ENCODE measurements at regions not wholly inside any gene's neighbourhood (a gene's known extent, or its start where the extent isn't known, plus 50 kb on each side); places are given as distances from the start of the nearest gene placed in this dataset.

DNA sequence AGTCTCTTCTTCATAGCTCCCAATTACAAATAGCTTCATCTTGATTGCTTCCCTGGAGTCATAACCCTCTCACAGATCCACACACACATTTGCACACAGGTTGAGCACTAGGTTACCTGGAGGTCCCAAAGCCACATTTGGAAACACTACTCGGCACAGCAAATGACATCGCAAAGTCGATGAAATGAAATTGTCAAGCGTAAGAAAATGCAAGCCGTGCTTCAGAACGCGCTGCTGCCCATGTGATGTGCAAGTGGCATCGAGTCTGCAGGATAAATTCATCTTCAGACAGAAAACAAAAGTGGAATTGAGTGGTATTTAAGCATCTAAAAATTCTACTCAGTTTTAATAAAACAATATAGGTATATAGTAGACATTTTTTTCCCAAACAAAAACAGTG, 298.0 kb downstream of the TFAP2C start:
- no peak overlapping the region for H3K4me3 ChIP-seq (ENCODE audit: low read depth, low read length)
- TF ChIP-seq, protein P1, sequence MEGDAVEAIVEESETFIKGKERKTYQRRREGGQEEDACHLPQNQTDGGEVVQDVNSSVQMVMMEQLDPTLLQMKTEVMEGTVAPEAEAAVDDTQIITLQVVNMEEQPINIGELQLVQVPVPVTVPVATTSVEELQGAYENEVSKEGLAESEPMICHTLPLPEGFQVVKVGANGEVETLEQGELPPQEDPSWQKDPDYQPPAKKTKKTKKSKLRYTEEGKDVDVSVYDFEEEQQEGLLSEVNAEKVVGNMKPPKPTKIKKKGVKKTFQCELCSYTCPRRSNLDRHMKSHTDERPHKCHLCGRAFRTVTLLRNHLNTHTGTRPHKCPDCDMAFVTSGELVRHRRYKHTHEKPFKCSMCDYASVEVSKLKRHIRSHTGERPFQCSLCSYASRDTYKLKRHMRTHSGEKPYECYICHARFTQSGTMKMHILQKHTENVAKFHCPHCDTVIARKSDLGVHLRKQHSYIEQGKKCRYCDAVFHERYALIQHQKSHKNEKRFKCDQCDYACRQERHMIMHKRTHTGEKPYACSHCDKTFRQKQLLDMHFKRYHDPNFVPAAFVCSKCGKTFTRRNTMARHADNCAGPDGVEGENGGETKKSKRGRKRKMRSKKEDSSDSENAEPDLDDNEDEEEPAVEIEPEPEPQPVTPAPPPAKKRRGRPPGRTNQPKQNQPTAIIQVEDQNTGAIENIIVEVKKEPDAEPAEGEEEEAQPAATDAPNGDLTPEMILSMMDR (IDR thresholded peaks at IDR 0.05; ENCODE audit: low read depth, low read length) = no peak
- no peak for DNase-seq
- H3K27ac ChIP-seq = no peak overlapping the region
- peaks cover 95% of the 10 kb centered on the region for H3K27me3 ChIP-seq (ENCODE audit: insufficient read depth, low read depth, severe bottlenecking)
- no peaks in the 10 kb centered on the region for H3K36me3 ChIP-seq
- peaks cover 3% of the 10 kb centered on the region for H3K9me3 ChIP-seq (ENCODE audit: severe bottlenecking)

DNA sequence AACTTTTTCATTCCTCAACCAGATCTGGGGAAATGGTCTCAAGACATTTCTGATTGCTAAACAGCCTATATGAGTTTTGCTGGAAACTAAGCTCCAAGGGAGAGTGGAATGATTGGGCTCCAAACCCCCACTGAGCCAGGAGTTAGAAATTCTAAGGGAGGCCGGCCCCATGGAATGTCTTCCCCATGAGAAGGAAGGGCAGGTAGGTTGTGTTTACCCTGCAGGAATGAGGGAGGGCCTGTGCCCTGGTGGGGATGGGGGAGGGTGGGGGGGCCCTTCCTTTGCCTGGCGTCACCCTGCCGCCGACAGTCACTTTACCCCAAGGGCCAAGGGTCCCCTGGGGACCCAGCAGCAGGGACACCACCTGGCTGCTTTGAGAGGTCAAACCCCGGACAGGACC, 298.9 kb downstream of the TFAP2C start:
- TF ChIP-seq, protein P1 (IDR thresholded peaks at IDR 0.05; ENCODE audit: low read depth, low read length) = no peak
- no peak for DNase-seq
- peaks cover 90% of the 10 kb centered on the region for H3K27me3 ChIP-seq (ENCODE audit: insufficient read depth, low read depth, severe bottlenecking)
- H3K27ac ChIP-seq = no peak overlapping the region
- peaks cover 3% of the 10 kb centered on the region for H3K9me3 ChIP-seq (ENCODE audit: severe bottlenecking)
- H3K4me3 ChIP-seq (ENCODE audit: low read depth, low read length) = no peak overlapping the region
- no peaks in the 10 kb centered on the region for H3K36me3 ChIP-seq

DNA sequence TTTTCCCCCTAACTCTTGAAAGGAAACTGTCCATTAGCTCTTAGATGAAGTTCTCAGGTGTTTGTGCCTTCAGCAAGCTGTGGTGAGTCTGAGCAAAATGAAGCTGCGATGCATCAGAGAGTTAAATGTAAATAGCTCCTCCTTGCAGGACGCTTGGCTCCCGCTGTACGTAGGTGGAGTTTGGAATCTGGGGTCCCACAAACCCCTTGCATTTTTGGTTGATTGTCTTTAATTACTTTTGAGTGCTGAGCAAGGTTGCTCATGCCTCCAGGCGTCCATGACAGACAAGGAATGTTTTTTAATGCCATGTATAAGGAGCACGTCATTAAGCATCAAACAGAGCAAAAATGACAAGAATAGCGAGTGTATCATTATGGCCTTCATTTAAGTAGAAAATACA, 300.5 kb downstream of the TFAP2C start:
- DNase-seq = no peak
- no peak overlapping the region for H3K4me3 ChIP-seq (ENCODE audit: low read depth, low read length)
- no peaks in the 10 kb centered on the region for H3K9me3 ChIP-seq (ENCODE audit: severe bottlenecking)
- no peak overlapping the region for H3K27ac ChIP-seq
- TF ChIP-seq, protein P1 (IDR thresholded peaks at IDR 0.05; ENCODE audit: low read depth, low read length) = no peak
- no peaks in the 10 kb centered on the region for H3K36me3 ChIP-seq
- peaks cover 87% of the 10 kb centered on the region for H3K27me3 ChIP-seq (ENCODE audit: insufficient read depth, low read depth, severe bottlenecking)

DNA sequence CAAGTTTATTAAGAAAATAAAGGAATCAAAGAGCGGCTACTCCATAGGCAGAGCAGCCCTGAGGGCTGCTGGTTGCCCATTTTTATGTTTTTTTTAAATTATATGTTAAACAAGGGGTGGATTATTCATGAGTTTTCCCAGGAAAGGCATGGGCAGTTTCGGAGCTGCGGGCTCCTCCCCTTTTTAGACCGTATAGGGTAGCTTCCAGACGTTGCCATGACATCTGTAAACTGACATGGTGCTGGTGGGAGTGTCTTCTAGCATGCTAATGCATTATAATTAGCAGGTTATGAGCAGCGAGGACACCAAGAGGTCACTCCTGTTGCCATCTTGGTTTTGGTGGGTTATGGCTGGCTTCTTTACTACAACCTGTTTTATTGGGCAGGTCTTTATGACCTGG, 301.8 kb downstream of the TFAP2C start:
- Histone ChIP-seq H3K4me3 (ENCODE audit: low read depth, low read length) (no peak overlapping the region), H3K9me3 (ENCODE audit: severe bottlenecking) (no peaks in the 10 kb centered on the region), H3K27me3 (ENCODE audit: insufficient read depth, low read depth, severe bottlenecking) (peaks cover 84% of the 10 kb centered on the region), H3K36me3 (no peaks in the 10 kb centered on the region), H3K27ac (no peak overlapping the region)
- TF ChIP-seq, protein P1 (IDR thresholded peaks at IDR 0.05; ENCODE audit: low read depth, low read length) = no peak
- no peak for DNase-seq

DNA sequence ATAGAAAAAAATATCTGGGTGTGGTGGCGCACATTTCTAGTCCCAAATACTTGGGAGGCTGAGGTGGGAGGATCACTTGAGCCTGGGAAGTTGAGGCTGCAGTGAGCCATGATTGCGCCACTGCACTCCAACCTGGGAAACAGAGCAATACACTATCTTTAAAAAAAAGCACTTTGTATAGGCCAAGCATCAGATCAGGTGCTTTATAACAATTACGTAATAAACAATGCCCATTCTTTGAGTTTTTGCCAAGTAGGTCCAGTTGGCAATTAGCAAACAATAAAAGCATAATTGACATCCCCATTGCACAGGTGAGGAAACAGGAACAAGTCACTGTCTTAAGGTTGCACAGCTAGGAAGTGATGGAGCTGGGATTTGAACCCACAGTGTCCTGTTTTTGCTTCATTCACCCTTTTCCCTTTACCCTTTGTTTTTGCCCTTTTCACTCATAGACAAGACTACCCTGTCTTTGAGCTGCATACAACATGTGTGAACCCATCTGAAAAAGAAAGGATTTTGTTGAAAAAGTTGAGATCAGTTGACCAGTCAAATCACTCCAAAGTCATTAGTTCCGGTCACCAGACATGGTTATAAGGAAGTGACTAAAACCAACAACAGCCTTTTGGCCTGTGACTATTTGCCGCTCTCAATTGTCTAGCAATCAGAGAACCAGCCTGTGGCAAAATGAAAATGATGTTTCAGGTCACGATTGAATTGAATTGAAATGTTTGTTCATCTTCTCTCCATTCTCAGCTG, 303.6 kb downstream of the TFAP2C start:
- Histone ChIP-seq H3K27me3 (ENCODE audit: insufficient read depth, low read depth, severe bottlenecking) (peaks cover 81% of the 10 kb centered on the region), H3K4me3 (ENCODE audit: low read depth, low read length) (no peak overlapping the region), H3K36me3 (no peaks in the 10 kb centered on the region), H3K27ac (no peak overlapping the region), H3K9me3 (ENCODE audit: severe bottlenecking) (peaks cover 3% of the 10 kb centered on the region)
- TF ChIP-seq, protein P1 (IDR thresholded peaks at IDR 0.05; ENCODE audit: low read depth, low read length) = no peak
- no peak for DNase-seq

DNA sequence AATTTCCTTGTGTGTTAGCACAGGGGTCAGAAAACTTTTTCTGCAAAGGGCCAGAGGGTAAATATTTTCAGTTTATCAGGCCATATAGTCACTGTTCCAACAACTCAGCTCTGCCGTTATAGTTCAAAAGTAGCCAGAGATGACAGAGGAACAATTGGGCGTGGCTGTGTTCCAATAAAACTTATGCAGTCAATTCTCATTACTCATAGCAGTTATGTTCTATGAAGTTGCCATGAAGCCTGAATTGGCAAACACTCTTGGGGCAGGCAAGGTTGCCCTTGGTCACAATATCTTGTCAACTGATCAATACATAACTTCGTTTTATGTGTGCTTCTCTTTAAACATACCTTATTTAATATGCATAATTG, 304.2 kb downstream of the TFAP2C start:
- Histone ChIP-seq H3K36me3 (no peaks in the 10 kb centered on the region), H3K27me3 (ENCODE audit: insufficient read depth, low read depth, severe bottlenecking) (peaks cover 83% of the 10 kb centered on the region), H3K9me3 (ENCODE audit: severe bottlenecking) (peaks cover 6% of the 10 kb centered on the region), H3K27ac (no peak overlapping the region), H3K4me3 (ENCODE audit: low read depth, low read length) (no peak overlapping the region)
- no peak for DNase-seq
- TF ChIP-seq, protein P1 (IDR thresholded peaks at IDR 0.05; ENCODE audit: low read depth, low read length) = no peak

Measured in WERI-Rb-1 (cell line).